DND-41 (cell line): ENCODE measurements at regions not wholly inside any gene's neighbourhood (a gene's known extent, or its start where the extent isn't known, plus 50 kb on each side); places are given as distances from the start of the nearest gene placed in this dataset.

Source experiments
- ATAC-seq: fragments of 200-7000 bp; cut with Tn5 transposase; 3 replicates; pipeline ENCODE4 v1.9.1; 2021; ENCODE audit warnings: low read depth; ENCODE audit not compliant: insufficient read depth
- DNase-seq: peaks from one replicate; pipeline ENCODE4 v3.0.0-alpha.2; 2020
- H2AFZ ChIP-seq: 2 replicates; pipeline ENCODE4 v1.6.0; 2012; ENCODE audit warnings: low read depth, low read length
- H3K27ac ChIP-seq: 2 replicates; pipeline ENCODE4 v1.5.1; 2012; ENCODE audit warnings: low read length, inconsistent platforms
- H3K27me3 ChIP-seq: fragments of 200-600 bp; sonication (generic); 2 replicates; pipeline ENCODE4 v1.6.0; 2012; ENCODE audit warnings: low read length, mild to moderate bottlenecking, inconsistent platforms; ENCODE audit not compliant: insufficient read depth, poor library complexity
- H3K36me3 ChIP-seq: 2 replicates; pipeline ENCODE4 v1.5.1; 2012; ENCODE audit warnings: low read length, inconsistent platforms; ENCODE audit not compliant: insufficient read depth
- H3K4me1 ChIP-seq: 2 replicates; pipeline ENCODE4 v1.5.1; 2012; ENCODE audit warnings: mild to moderate bottlenecking, low read length; ENCODE audit not compliant: insufficient read depth
- H3K4me2 ChIP-seq: 2 replicates; pipeline ENCODE4 v1.6.0; 2012; ENCODE audit warnings: mild to moderate bottlenecking, moderate library complexity, low read length, inconsistent platforms; ENCODE audit not compliant: insufficient read depth
- H3K4me3 ChIP-seq, 2 experiments: fragments of 200-600 bp in 1 of 2; shearing (Covaris generic) in 1 of 2; 2 replicates each; pipeline ENCODE4 v1.5.1; 2012 to 2016; ENCODE audit warnings: inconsistent platforms in 2 of 2, low read length in 2 of 2, mild to moderate bottlenecking in 2 of 2, low read depth in 1 of 2, moderate library complexity in 1 of 2
- H3K79me2 ChIP-seq: 2 replicates; pipeline ENCODE4 v1.6.0; 2012; ENCODE audit warnings: low read length, inconsistent platforms; ENCODE audit not compliant: insufficient read depth
- H3K9ac ChIP-seq: 2 replicates; pipeline ENCODE4 v1.6.0; 2012; ENCODE audit warnings: low read depth, mild to moderate bottlenecking, inconsistent platforms, low read length, moderate library complexity
- H3K9me3 ChIP-seq: 2 replicates; pipeline ENCODE4 v1.5.1; 2012; ENCODE audit warnings: low read length, moderate library complexity, mild to moderate bottlenecking, inconsistent platforms; ENCODE audit not compliant: insufficient read depth, severe bottlenecking
- H4K20me1 ChIP-seq: 2 replicates; pipeline ENCODE4 v1.6.0; 2012; ENCODE audit warnings: low read length; ENCODE audit not compliant: insufficient read depth
- EZH2 ChIP-seq: IDR thresholded peaks from 3 replicates; pipeline ENCODE4 v1.6.1; 2012; ENCODE audit warnings: borderline replicate concordance, low read depth, mild to moderate bottlenecking, moderate library complexity, low read length, inconsistent platforms; ENCODE audit not compliant: severe bottlenecking
- TF ChIP-seq, protein P1 (sequence below): IDR thresholded peaks from 2 replicates; pipeline ENCODE4 v1.5.1; 2012; ENCODE audit warnings: borderline replicate concordance, low read length, moderate library complexity, mild to moderate bottlenecking; ENCODE audit not compliant: poor library complexity, severe bottlenecking; ENCODE audit errors: extremely low read depth

- no peaks in the 10 kb centered on the region for H4K20me1 ChIP-seq
- H3K9me3 ChIP-seq = no peaks in the 10 kb centered on the region
- no peaks in the 10 kb centered on the region for H3K27me3 ChIP-seq
- no peak overlapping the region for H3K9ac ChIP-seq
- no peaks in the 10 kb centered on the region for H3K36me3 ChIP-seq
- no peak overlapping the region for H2AFZ ChIP-seq
- no peaks in the 10 kb centered on the region for H3K79me2 ChIP-seq
- no peak overlapping the region for H3K4me3 ChIP-seq
- ATAC-seq (no peak), DNase-seq (no peak)
- no peaks in the 10 kb centered on the region for H3K4me1 ChIP-seq
- TF ChIP-seq, protein P1, sequence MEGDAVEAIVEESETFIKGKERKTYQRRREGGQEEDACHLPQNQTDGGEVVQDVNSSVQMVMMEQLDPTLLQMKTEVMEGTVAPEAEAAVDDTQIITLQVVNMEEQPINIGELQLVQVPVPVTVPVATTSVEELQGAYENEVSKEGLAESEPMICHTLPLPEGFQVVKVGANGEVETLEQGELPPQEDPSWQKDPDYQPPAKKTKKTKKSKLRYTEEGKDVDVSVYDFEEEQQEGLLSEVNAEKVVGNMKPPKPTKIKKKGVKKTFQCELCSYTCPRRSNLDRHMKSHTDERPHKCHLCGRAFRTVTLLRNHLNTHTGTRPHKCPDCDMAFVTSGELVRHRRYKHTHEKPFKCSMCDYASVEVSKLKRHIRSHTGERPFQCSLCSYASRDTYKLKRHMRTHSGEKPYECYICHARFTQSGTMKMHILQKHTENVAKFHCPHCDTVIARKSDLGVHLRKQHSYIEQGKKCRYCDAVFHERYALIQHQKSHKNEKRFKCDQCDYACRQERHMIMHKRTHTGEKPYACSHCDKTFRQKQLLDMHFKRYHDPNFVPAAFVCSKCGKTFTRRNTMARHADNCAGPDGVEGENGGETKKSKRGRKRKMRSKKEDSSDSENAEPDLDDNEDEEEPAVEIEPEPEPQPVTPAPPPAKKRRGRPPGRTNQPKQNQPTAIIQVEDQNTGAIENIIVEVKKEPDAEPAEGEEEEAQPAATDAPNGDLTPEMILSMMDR = no peak
- TF ChIP-seq EZH2 = no peak
- no peak overlapping the region for H3K4me2 ChIP-seq
- H3K27ac ChIP-seq = no peak overlapping the region
Measured at GRCh38 chr15:85926834-85927233, 132.1 kb upstream of the KLHL25 start.

- Histone ChIP-seq H3K9me3 (no peaks in the 10 kb centered on the region), H3K36me3 (no peaks in the 10 kb centered on the region), H3K27ac (no peak overlapping the region), H3K79me2 (no peaks in the 10 kb centered on the region), H3K4me1 (no peaks in the 10 kb centered on the region), H3K4me2 (no peak overlapping the region), H3K27me3 (no peaks in the 10 kb centered on the region), H2AFZ (no peak overlapping the region), H3K9ac (no peak overlapping the region), H4K20me1 (no peaks in the 10 kb centered on the region), H3K4me3 (no peak overlapping the region)
- DNase-seq (no peak), ATAC-seq (no peak)
- TF ChIP-seq EZH2 = no peak
- TF ChIP-seq, protein P1 = no peak
Measured at GRCh38 chr15:85927931-85928537, 133.3 kb upstream of the KLHL25 start.

- Histone ChIP-seq H3K27ac (no peak overlapping the region), H3K4me1 (no peaks in the 10 kb centered on the region), H4K20me1 (no peaks in the 10 kb centered on the region), H3K4me2 (no peak overlapping the region), H3K9me3 (no peaks in the 10 kb centered on the region), H3K9ac (no peak overlapping the region), H3K4me3 (no peak overlapping the region), H2AFZ (no peak overlapping the region), H3K79me2 (no peaks in the 10 kb centered on the region), H3K36me3 (no peaks in the 10 kb centered on the region), H3K27me3 (no peaks in the 10 kb centered on the region)
- TF ChIP-seq, protein P1 = no peak
- TF ChIP-seq EZH2 = no peak
- ATAC-seq (no peak), DNase-seq (no peak)
Measured at GRCh38 chr15:85929786-85930185, 135.1 kb upstream of the KLHL25 start.

- Histone ChIP-seq H3K9ac (no peak overlapping the region), H3K27ac (no peak overlapping the region), H3K9me3 (no peaks in the 10 kb centered on the region), H3K36me3 (no peaks in the 10 kb centered on the region), H3K4me2 (no peak overlapping the region), H4K20me1 (no peaks in the 10 kb centered on the region), H3K4me3 (no peak overlapping the region), H3K4me1 (no peaks in the 10 kb centered on the region), H3K79me2 (no peaks in the 10 kb centered on the region), H2AFZ (no peak overlapping the region), H3K27me3 (no peaks in the 10 kb centered on the region)
- TF ChIP-seq EZH2 = no peak
- TF ChIP-seq, protein P1 = no peak
- DNase-seq (no peak), ATAC-seq (no peak)
Measured at GRCh38 chr15:85932391-85932790, 137.7 kb upstream of the KLHL25 start.
